Loucy (cell line): ENCODE measurements at regions not wholly inside any gene's neighbourhood (a gene's known extent, or its start where the extent isn't known, plus 50 kb on each side); places are given as distances from the start of the nearest gene placed in this dataset.

ENCODE experiments used
- EZH2phosphoT487 ChIP-seq: fragments of 200-600 bp; IDR thresholded peaks from 2 replicates; pipeline ENCODE4 v1.6.1; 2018; ENCODE audit warnings: antibody characterized with exemption, mild to moderate bottlenecking, moderate library complexity, borderline replicate concordance
- TF ChIP-seq, protein P1 (sequence below): fragments of 200-600 bp; sonication (generic); conservative IDR thresholded peaks from 2 replicates; pipeline ENCODE4 v1.5.1; 2014; ENCODE audit warnings: mild to moderate bottlenecking, antibody characterized with exemption, low read length

DNA sequence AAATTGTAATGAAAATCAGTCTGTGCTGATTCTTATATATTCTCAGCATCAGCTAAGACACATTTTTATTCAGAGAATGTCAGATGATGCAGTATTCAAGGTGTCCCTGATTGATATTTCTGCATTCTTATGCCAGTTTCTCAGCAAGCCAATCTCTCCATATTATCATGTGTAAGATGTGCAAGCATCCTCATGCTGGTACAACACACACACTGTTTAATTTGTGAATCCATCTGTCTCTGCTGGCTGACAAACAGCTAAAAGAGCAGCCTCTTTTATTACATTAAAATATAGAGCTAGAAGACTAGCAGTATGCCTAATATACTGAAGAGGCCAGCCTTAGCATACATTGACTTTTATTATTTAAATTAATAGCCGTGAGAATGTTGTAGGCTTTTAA lies 502.9 kb upstream of the GNPDA2 start:
- TF ChIP-seq, protein P1, sequence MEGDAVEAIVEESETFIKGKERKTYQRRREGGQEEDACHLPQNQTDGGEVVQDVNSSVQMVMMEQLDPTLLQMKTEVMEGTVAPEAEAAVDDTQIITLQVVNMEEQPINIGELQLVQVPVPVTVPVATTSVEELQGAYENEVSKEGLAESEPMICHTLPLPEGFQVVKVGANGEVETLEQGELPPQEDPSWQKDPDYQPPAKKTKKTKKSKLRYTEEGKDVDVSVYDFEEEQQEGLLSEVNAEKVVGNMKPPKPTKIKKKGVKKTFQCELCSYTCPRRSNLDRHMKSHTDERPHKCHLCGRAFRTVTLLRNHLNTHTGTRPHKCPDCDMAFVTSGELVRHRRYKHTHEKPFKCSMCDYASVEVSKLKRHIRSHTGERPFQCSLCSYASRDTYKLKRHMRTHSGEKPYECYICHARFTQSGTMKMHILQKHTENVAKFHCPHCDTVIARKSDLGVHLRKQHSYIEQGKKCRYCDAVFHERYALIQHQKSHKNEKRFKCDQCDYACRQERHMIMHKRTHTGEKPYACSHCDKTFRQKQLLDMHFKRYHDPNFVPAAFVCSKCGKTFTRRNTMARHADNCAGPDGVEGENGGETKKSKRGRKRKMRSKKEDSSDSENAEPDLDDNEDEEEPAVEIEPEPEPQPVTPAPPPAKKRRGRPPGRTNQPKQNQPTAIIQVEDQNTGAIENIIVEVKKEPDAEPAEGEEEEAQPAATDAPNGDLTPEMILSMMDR = no peak
- no peak for TF ChIP-seq EZH2phosphoT487
